AG08395 (cell line): ENCODE measurements at regions not wholly inside any gene's neighbourhood (a gene's known extent, or its start where the extent isn't known, plus 50 kb on each side); places are given as distances from the start of the nearest gene placed in this dataset.

Experiments used
- DNase-seq: peaks from one replicate; pipeline ENCODE4 v3.0.0; 2012; ENCODE audit warnings: mixed read lengths, low spot score

- no peak for DNase-seq
Observed at GRCh38 chr7:27299861-27300260, 57.3 kb downstream of the EVX1 start.

- no peak for DNase-seq
Observed at GRCh38 chr7:27300421-27300820, 57.8 kb downstream of the EVX1 start.

DNA sequence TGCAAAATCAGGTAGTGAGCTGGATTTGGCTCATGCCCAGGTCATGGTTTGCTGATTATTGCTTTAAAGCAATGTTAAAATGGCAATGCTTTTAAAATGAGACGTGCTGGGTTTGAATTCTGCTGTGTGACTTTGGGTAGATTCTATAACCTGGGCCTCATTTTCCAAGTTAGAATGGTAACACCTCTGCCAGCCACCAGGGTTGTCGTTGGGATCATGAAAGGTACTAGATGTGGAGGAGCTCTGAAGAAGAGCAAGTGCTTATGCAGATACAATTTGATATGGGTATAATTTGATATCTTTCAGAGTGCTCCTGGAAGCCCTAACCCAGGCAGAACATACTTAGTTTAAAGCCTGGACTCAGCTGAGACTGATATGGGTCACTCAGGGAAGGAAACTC lies 60.0 kb downstream of the EVX1 start:
- no peak for DNase-seq

DNA sequence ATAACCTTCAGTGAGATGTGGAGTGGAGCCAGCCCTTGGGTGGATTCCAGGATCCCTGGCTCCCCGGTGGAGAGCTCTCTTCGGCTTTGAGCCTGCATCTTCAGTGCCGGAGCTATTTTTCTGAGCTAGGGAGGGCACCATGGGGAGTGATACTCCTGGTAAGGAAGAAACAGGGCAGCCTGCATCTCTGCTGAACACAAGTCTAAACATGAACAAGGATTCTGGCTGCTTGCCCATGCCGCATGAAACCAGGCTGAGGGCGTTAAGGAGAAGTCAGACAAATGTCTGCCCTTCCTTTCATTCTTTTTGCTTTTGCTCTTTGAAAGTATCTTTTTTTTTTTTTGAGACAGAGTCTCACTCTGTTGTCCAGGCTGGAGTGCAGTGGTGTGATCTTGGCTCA lies 60.4 kb downstream of the EVX1 start:
- DNase-seq = no peak

DNA sequence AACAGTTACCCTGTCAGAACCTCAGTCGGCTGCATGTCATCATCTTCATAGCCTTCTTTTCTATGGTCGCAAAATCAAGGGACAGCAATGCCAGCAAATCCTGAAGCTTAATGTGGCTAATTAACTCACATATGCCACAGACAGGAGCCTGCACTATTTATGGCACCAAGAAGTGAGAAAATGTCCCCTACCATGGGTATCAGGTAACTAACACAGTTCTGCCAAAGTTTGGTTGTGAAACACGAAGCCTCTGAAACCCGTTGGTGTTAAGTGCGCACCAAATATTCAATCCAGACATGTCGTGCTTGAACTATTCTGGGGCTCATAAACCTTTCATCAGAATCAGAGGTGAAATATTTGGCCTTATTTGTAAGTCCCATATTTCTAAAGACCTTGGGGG lies 63.3 kb downstream of the EVX1 start:
- no peak for DNase-seq

DNA sequence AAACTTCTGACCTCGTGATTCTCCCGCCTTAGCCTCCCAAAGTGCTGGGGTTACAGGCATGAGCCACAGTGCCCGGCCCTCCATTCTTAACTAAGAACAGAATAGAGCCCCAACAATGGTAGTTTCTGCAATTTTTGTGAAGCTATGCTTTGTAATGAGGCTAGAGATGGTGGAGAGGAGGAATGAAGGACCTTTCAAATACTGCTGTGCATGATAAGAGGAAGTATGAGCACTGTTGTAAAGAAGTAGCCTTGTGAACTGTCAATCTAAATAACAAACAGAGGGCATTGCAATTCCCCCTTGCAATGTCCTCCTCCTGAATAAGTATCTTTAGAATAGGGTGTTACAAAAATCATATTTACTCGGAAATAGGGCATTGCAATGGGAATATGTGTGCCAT lies 70.2 kb downstream of the EVX1 start:
- DNase-seq = no peak

GRCh38 chr7:27314111-27314510 lies 71.5 kb downstream of the EVX1 start:
- DNase-seq = no peak

DNA sequence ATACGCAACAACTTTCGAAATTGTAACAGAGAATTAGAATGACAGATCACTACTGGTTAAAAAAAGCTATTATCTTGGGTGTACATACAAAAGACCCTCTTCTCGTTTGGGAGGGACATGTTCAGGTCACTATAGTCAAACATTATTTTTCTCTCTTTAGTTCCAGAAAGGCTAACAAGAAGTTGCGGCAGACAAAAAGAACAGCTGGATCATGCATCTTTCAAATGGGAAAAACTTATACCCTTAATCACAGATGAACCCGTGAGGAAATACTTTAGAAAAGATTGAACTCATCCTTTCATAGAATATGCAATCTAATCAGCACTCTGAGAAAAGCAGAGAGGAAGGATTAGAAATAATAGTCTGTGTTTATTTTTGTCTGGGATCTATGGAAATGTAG lies 72.5 kb downstream of the EVX1 start:
- no peak for DNase-seq

- DNase-seq = no peak
Observed at GRCh38 chr7:27316311-27316710, 73.7 kb downstream of the EVX1 start.

DNA sequence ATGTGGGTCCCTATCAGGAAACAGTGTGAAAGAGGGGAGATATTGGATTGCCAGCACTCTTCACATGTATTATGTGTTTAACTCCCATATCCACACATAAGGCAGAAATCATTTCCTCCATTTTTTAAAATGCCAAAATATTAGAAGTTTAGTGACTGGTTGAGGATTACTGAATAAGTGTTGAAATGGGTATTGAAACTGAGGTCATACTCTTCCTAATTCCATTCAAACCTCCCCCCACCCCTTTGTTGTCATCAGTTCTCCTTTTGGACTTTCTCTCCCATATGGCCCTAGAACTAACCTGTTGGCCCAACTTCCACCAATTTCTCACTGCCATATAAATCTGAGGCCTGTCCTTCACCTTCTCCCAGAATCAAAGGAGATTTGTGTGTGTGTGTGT lies 81.6 kb downstream of the EVX1 start:
- no peak for DNase-seq

DNA sequence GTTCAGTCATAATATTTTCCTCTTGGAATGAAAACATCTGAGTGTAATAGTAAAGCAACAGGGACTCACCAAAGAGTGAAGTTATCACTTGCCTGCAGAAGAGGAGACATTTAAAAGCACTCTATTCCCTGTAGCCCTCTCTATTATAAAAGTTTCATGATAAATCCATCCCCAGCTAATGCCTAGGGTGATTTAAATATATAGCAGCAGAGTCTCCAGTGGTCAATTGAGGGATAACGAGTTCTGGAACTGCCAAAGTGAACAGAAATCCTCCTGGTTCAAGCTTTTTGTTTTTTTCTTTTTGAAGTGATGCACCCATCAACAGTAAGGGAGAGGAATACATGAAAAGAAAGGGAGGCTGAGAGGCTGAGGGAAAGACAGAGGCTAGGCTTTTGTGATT lies 87.3 kb downstream of the EVX1 start:
- no peak for DNase-seq

GRCh38 chr7:27339478-27339877 lies 96.9 kb downstream of the EVX1 start:
- DNase-seq = no peak

- no peak for DNase-seq
Observed at GRCh38 chr7:27344471-27344870, 101.9 kb downstream of the EVX1 start.

GRCh38 chr7:27345164-27345887 lies 102.7 kb downstream of the EVX1 start:
- no peak for DNase-seq

DNA sequence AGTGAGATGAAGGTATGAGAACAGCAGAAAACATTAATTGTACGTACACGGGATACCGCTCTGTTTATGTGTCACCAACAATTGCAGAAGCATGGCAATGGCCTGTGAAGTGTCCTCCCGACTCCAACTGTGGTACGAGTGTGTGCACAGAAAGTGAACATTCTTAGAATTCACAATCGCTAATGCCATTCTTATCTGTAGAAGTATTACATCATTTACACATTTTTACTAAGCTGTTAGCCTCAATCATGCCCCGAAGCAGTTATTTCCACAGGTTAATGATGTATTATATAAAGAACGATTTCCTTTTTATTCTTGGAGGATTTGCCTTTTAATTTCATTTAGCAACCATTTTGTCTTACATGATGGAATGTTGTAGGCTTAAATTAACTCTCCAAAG lies 103.4 kb downstream of the EVX1 start:
- no peak for DNase-seq

DNA sequence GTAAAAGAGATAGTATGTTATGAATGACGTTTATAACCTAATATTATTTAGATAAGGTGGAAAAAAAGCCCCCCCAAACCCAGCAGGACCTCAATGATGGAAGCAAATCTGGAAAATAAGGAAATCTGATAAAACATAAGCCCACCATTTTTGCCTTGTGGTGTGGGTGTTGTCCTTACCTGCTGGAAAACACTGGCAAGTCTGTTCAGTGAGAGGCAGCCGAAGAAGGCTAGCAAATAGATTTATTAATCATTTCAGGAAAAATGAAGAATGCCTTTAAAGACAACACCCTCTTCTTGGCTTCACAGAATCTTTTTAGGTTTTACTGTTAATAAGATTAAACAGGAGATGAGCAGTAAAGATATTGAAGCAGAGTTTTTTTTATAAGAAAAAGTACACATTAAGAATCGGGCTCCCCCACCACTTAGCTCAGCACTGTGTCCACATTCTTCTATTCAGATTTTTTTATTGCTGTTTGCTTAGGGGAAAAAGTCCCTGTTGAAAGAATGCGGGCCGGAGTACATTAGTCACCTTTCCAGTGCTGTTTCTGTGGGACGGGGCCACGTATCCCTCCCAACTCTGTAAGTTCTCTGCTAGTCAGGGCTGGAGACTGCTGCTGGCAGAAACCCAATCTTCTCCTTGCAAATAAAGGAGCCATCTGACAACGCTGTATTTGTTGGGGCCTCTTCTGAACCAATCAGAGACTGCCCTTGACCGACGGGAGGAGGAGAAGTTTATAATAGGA lies 104.1 kb downstream of the EVX1 start:
- no peak for DNase-seq

DNA sequence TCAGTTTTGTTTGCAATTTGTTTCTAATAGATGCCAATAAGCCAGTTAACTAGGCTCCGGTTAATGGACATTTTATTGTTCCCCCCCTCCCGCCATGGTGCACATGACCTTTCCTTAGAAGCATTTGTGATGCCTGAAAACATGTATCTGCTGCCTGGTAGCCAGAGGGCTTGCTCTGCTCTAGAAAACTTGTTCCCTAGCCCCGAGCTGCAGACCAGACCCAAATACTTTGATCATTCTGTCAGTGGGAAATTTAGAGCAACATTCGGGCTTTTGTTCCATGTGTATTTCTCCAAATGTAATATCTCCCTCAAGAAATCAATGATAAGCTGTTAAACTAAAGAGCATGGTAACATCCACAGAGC lies 104.7 kb downstream of the EVX1 start:
- no peak for DNase-seq

DNA sequence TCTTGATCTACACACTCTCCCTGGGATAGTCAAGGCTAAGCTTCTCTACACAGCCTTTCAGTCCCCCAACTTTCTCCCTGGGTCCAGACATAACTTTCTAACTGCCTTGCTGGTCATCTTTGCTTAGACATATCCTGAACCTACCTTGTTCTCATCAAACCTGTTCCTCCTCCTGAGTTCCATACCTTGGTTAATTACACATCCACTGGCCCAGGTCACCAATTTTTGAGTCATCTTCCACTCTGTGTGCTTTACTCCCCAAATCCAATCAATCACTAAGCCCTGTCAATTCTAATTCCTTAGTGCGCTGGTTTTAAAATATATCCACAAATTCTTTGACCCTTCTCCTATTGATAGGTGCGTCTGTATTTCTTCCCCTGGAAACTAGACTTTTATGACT lies 107.0 kb downstream of the EVX1 start:
- DNase-seq = no peak

- DNase-seq = no peak
Observed at GRCh38 chr7:27351137-27351536, 108.5 kb downstream of the EVX1 start.

DNA sequence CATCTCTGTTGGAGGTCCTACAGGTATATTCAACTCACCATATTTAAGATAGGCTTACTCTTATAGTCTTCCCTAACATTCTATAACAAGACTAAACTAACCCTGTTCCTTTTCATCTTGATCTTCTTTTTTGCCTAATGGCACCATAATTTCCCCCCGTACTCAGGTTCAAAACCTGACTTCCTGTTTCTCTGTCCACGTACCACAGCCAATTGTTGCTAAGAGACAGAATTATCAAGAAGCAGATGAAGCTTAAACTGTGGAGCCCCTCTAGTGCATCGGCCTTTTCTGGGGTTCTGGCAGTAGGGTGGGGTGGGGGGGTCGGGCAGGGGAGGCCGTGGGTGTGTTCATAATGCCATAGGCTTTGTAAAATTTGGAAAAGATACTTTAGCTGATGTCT lies 109.2 kb downstream of the EVX1 start:
- DNase-seq = no peak

DNA sequence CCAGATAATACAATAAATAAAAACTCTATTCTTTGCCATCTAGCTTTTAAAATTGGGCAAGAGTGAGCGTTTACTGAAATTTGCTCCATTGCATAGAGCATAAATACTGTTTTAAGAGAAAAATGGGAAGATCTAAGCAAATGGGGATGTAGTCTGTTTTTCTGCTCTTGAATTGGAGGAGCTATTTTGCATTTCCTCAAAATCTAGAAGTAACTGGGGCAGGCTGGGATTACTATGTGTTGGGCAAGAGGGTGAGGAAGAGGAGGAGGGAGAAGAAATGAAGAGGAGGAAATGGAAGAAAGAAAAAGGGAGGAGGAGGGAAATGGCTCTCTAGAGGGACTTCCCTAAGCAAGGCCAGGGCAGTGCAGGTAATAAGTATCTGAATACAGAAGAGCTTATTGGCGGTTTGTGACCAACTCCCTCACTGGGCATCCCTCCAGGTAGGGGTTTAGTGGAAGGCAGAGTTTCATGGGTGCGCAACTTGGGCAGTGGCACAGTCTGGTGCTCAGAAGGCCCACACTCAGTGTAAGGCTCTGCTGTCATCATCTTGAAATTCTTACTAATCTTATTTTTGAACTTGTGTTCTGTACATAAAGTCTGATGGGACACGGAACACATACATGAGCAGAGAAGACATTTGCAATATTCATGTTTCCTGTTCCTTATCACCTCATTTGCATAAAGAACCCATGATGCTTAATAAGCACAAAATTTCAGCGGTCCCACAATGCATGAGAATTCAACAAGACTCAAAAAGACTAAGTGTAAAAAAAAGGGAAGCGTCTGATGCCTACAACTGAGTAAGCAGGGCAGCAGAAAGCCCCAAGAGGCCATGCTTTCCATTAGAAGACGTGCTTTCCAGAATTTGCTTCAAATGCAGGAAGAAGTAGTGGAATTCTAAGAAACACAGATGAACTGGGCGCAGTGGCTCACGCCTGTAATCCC lies 116.9 kb downstream of the EVX1 start:
- no peak for DNase-seq

- no peak for DNase-seq
Observed at GRCh38 chr7:27361522-27361921, 118.9 kb downstream of the EVX1 start.

- DNase-seq = no peak
Observed at GRCh38 chr7:27362026-27362425, 119.4 kb downstream of the EVX1 start.
